NCI-H2227 (cell line): ENCODE measurements at regions not wholly inside any gene's neighbourhood (a gene's known extent, or its start where the extent isn't known, plus 50 kb on each side); places are given as distances from the start of the nearest gene placed in this dataset.

ENCODE experiments used
- DNase-seq: peaks from one replicate; lab custom pipeline; 2025; ENCODE audit not compliant: unreplicated experiment; lab: John Stamatoyannopoulos, UW

GRCh38 chr4:163858515-163858914, 364.0 kb downstream of the TMA16 start:
- DNase-seq, result no peak

GRCh38 chr4:163863082-163863481, 368.6 kb downstream of the TMA16 start:
- DNase-seq, result no peak

GRCh38 chr4:163865010-163865409, 370.5 kb downstream of the TMA16 start:
- DNase-seq, result no peak

GRCh38 chr4:163866728-163867315, 372.3 kb downstream of the TMA16 start:
- no peak for DNase-seq

- DNase-seq, result no peak
These were observed 374.0 kb downstream of the TMA16 start for GRCh38 chr4:163868445-163868844.

- DNase-seq, result no peak
These were observed 376.6 kb downstream of the TMA16 start for GRCh38 chr4:163871078-163871477.

GRCh38 chr4:163875327-163875726, 380.8 kb downstream of the TMA16 start:
- no peak for DNase-seq

GRCh38 chr4:163878336-163879121, 384.0 kb downstream of the TMA16 start:
- no peak for DNase-seq

GRCh38 chr4:163892417-163892816, 397.9 kb downstream of the TMA16 start:
- DNase-seq, result no peak

GRCh38 chr4:163895378-163896005, 401.0 kb downstream of the TMA16 start:
- no peak for DNase-seq

GRCh38 chr4:163901319-163901718, 406.8 kb downstream of the TMA16 start:
- no peak for DNase-seq

GRCh38 chr4:163902417-163902816, 407.9 kb downstream of the TMA16 start:
- DNase-seq, result no peak

- DNase-seq, result no peak
These were observed 417.4 kb downstream of the TMA16 start for GRCh38 chr4:163911891-163912290.

- DNase-seq, result no peak
These were observed 419.1 kb downstream of the TMA16 start for GRCh38 chr4:163913571-163913970.

- no peak for DNase-seq
These were observed 421.4 kb downstream of the TMA16 start for GRCh38 chr4:163915896-163916295.

- no peak for DNase-seq
These were observed 425.9 kb downstream of the TMA16 start for GRCh38 chr4:163920426-163920825.

GRCh38 chr4:163922302-163922701, 427.8 kb downstream of the TMA16 start:
- no peak for DNase-seq

GRCh38 chr4:163923092-163923491, 428.6 kb downstream of the TMA16 start:
- no peak for DNase-seq

GRCh38 chr4:163930086-163930485, 435.6 kb downstream of the TMA16 start:
- DNase-seq, result no peak

- DNase-seq, result no peak
These were observed 438.0 kb downstream of the TMA16 start for GRCh38 chr4:163932504-163932903.

GRCh38 chr4:163939597-163939996, 445.1 kb downstream of the TMA16 start:
- DNase-seq, result no peak

- no peak for DNase-seq
These were observed 446.9 kb downstream of the TMA16 start for GRCh38 chr4:163941221-163941905.
